Iris pigment epithelial cell (primary cell): ENCODE measurements at regions not wholly inside any gene's neighbourhood (a gene's known extent, or its start where the extent isn't known, plus 50 kb on each side); places are given as distances from the start of the nearest gene placed in this dataset.
"Not testable (repeated sequence)": the region's sequence is repeated elsewhere in the genome, so short reads cannot be mapped to it uniquely, and the experiment has no call there.

Experiments used
- DNase-seq: peaks from one replicate; pipeline ENCODE4 v3.0.0-alpha.2; 2011; ENCODE audit warnings: low read depth

DNA sequence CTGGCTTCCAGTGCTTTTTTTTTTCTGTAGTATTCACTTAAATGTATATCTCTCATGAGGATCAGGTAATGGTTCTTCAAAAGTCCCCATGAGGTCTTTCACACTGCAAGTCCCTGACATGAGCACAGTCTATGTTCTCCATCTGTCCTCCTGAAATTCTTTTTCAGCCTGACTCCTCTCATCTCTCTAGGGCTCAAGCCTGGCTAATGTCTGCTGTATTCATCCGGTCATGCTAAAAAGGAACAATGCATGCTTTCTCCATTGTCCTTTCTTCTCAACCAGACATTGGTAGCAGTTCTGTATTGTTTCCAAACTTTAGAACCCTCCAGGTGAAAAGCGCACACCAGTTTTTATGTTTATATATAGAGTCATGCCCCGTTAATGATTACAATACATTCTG lies 368.3 kb upstream of the OLFM3 start:
- no peak for DNase-seq

DNA sequence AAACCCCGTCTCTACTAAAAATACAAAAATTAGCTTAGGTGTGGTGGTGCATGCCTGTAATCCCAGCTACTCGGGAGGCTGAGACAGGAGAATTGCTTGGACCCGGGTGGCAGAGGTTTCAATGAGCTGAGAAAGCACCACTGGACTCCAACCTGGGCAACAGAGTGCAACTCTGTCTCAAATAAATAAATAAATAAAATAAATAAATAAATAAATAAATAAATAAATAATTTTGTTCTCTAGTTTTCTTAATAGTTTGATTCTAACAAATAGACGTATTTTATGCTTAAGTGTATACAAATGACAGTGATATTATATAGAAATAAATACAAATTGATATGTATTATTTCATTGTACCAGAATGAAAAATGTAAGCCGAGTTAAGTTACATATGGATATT lies 339.9 kb upstream of the OLFM3 start:
- no peak for DNase-seq

DNA sequence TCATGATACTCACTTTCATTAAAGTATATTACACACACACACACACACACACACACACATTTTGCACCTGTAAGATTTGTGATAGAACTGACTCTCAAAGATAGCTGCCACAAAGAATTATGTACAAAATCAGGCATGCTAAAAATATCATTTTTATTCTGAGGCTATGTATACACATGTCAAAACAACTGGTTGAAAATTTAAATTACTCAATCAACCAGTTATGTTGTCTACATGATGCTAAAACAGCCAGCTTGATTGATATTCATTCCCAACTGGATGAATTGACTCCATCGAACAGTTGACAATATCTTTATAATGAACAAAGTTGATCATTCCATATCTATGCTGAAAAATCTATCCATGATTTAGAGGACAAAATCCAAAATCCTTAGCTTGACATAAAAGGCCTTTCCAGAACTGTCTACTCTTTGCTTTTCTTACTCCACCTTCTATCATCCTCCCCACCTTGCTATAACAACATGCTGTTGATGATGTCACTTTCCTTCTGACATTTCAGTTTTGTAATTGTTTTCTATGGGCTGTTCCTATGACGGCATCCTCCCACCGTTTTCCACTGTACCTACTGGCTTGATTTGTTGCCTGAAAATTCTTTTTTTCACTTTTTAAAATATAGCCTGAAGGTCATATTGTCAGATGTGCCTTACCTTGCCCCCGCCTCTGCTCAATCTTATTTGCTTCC lies 321.5 kb upstream of the OLFM3 start:
- DNase-seq: no peak

DNA sequence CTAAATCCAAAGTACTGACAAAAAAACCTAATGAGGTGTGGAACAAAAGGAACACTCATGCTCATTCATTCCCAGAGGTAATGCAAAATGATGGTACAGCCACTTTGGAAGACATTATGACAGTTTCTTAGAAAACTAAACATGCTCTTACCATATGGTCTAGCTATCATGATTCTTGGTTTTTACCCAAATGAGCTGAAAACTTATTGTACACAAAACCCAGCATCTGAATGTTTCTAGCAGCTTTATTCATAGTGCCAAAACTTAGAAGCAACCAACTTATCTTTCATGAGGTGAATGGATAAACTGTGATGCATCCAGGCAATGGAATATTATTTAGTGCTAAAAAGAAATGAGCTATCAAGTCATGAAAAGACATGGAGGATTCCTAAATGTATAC lies 318.4 kb upstream of the OLFM3 start:
- DNase-seq: no peak

DNA sequence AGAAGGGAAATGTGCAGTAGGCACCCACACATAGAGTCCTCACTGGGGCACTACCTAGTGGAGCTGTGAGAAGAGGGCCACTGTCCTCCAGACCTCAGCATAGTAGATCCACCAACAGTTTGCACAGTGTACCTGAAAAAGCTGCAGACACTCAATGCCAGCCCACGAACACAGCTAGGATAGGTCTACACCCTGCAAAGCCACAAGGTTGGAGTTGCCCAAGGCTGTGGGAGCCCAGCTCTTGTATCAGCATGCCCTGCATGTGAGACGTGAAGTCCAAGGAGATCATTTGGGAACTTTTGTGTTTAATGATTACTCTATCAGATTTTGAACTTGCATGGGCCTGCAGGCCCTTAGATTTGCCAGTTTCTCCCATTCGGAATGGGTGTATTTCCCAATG lies 299.4 kb upstream of the OLFM3 start:
- DNase-seq: no peak

DNA sequence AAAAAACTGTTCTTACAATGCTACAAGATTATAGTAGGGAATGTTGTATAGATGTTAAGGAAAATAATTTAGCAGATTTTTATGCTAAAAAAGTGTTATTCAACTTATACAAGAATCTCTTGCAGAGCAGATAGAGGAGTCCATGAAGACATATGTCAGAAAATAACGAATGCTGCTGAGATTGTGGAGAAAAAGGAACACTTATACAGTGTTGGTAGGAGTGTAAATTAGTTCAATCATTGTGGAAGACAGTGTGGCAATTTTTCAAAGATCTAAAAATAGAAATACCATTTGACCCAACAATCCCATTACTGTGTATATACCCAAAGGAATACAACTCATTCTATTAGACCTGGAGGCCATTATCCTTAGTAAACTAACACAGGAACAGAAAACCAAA lies 286.2 kb upstream of the OLFM3 start:
- no peak for DNase-seq

DNA sequence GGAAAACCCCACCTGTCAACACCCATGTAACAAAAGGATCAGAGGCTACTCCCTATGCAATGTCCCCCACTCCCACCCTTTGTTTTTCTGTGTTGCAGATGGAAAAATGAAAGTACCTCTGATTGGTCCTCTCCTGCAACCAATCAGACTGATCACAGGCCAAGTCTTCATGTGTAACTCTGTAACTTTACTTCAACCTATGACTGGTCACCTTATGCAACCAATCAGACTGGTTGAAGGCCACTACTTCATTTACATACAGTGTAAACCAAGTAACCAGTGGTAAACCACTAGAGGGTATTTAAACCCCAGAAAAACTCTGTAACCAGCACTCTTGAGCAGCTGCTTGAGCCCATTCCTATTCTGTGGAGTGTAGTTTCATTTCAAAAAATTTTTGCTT lies 266.3 kb upstream of the OLFM3 start:
- DNase-seq: no peak

DNA sequence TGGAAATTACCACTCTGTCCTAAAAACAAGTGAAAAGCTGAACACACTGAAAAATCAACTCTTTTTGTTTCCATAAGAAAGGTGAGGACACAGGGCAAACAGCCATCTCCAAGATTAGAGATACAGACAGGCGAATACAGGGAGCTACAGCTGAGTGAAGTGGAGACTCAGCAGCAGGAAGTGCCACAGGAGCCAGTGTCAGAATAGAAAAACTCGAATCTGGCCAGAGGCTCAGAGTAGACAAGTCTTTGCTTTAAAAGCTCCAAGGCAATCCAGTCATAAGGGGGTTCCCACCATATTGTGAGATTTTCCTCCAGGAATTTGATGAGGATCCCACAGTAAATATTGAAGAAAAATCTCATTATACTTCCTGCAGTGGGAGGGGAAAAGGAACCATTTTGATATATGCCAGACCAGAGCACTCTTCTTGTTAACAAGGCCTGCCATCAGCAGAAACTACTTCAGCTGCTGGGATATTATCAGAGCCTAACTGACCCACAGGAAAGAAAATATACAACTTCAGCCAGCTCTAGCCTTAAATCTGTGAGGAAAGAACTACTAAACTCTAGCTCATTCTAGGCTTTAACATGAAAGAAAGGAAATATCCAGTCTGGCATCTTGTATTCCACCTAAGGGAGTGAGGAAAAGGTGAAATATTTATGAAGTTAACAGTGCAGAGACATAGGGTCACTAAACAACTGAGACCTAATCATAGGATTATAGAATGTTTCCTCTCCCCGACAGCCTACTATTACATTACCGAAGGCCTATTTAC lies 256.2 kb upstream of the OLFM3 start:
- no peak for DNase-seq

DNA sequence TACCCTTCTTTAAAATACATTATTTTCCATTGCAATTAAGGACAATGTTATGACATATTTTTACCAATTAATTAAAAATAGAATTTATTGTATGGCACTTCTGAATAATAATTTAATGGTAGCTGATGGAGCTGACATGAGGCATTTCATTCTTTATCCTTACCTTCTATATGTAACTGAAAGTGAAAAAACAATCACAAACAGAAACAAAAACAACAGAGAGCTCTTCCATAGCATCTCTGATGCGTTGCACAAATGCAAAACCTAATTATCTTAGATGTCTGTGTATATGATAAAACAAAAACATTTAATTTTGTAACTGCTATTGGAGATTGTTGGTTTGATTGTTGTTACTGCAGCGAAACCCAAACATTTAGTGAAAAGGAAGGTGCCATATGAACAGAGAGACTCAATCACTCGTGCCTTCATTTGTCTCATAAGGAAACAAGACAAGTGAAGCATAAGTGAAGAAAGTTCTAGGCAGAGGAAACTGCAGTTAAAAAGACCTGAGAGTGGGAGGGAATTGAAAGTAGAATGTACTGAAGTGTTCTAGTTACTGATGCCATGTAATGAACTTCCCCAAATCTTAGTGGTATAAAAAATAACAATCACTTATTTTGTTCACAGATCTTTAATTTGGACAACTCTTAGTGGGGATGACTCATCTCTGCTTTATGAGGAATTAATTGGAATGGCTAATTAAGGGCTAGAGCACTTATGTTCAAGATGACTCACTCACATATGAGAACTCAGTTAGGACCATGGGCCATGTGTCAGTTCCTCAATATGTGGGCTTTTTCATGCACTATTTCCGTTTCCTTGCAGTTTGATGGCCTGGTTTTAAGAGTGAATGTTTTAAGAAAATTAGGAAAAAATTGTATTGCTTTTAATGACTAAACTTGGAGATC lies 245.0 kb upstream of the OLFM3 start:
- no peak for DNase-seq

DNA sequence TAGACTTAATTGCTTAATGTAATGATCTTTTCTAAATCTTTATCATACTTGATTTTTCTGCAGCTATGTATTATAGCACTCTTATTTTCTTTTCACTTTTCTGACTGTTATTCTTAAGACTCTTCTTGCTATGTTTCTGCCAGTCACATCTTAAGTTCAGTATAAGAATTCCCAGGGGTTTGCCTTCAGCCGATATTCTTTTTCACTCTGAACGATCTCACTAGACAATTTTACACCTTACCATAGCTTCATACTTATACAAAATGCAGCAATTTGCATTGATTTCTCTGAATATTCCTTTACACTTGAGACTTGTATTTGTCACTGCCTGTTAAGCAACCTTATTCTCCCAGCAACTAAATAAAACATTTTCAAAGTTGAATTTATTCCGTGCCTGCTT lies 242.5 kb upstream of the OLFM3 start:
- DNase-seq: no peak

DNA sequence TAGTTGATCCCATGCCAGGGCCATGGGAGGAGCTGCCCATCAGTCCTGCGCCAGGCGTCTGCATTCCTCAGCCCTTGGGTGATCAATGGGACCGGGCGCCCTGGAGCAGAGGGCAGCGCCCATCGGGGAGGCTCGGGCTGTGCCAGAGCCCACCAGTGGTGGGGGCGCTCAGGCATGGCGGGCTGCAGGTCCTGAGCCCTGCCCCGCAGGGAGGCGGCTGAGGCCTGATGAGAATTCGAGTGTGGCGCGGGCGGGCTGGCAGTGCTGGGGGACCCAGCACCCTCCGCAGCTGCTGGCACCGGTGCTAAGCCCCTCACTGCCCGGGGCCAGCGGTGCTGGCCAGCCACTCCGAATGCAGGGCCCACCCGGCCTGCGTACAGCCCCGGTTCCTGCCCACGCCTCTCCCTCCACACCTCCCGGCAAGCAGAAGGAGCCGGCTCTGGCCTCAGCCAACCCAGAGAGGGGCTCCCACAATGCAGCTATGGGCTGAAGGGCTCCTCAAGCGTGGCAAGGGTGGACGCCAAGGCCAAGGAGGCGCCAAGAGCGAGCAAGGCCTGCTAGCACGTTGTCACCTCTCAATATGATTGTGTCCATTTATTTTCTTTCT lies 238.1 kb upstream of the OLFM3 start:
- DNase-seq: no peak

DNA sequence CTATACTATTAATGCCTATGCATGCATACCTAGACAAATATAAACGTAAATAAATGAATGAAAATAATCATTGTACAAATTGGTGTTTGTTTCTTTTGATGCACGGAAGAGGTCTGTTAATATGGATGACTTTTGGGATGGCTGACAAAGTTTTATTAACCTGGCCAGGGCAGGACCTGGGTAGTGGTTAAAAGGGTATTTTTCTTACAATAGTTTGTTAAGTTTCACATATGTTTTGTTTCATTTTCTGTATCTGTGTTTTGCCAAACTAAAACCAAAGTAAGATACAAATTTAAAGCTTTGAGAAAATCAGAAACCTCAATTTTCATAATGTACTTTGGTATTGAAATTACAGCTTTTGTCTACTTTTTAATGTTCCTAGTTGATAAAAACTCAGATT lies 222.7 kb upstream of the OLFM3 start:
- DNase-seq: no peak

DNA sequence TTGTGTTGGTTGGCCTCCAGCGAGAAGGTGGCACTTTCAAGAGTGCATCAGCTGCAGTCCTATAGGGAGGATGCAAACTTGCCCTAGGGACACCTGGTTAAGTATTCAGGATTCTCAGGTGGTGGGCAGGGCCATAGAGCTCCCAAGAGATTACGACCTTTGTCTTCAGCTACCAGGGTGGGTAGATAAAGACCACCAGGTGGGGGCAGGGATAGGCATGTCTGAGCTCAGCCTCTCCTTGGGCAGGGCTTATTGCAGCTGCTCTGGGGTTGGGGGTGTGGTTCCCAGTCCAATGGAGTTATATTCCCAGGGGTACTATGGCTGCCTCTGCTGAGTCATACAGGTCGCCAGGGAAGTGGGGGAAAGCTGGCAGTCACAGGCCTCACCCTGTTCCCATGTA lies 214.2 kb upstream of the OLFM3 start:
- not testable (repeated sequence) for DNase-seq

DNA sequence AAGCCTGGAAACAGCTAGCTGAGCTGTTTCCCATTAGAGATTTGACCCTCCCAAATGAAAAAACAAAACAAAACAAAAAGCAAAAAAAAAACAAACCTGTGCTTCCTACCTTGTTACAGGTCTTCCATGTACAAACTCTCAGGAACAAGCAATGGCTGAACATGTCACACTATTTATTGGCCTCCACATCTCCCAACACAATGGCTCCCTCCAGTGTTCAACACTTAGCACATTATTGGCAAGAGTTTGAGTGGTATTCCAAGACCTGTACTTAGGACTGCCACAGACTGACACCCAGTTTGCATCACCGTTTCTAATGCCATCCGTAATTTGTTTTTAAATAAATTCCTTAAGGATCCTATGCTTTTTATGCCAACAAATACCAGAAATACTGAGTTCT lies 195.0 kb upstream of the OLFM3 start:
- DNase-seq: peak; percentile 13

DNA sequence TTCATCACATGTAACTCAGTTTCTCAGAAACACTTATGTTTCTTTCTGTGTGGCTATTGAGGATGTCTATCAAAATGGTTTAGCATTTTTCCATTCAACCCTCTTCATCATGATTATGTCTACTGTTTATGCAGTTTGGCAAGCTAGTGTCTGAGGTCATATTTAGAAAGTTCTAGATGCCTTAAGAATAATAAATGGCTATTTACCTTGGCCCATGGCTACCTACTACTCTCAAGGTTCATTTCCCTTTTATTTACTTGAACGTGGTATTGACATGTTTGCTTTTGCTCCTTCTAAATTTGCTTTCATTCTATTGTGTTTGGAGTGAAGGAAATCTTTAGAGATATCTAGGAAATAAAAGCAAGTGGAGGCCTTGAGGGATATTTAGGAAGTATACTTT lies 193.7 kb upstream of the OLFM3 start:
- DNase-seq: no peak

DNA sequence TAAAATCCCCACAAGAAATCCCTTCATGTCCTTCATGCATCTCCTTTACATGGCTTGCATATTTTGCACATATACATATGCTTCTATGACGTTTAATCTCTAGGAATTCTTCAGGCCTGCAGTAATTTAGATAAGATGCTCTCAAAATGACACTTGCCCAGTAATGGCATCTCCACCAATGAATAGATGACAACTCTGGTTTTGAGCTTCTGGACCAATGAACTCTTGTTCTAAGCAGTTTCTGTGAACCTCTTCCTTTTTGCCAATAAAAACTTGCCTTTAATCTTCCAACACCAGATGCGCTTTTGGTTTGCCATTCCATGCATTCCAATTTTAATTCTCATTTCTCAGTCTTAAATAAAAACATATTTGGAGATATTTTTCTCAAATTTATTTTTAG lies 189.8 kb upstream of the OLFM3 start:
- no peak for DNase-seq

DNA sequence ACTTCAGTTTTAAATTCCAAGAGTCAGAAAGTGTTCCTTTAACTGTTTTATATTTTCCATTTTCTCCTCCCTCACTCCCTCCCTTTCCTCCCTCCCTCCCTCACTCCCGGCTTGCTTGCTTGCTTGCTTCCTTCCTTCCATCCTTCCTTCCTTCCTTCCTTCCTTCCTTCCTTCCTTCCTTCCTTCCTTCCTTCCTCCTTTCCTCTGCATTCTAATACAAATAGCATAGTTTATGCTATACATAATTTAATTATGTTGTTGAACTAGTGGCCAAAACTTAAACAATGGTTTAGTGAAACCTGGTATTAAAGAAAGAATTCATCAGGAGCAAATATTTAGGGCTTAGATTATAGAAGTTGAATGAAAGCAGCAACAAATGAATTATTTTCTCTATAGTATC lies 188.5 kb upstream of the OLFM3 start:
- DNase-seq: no peak

DNA sequence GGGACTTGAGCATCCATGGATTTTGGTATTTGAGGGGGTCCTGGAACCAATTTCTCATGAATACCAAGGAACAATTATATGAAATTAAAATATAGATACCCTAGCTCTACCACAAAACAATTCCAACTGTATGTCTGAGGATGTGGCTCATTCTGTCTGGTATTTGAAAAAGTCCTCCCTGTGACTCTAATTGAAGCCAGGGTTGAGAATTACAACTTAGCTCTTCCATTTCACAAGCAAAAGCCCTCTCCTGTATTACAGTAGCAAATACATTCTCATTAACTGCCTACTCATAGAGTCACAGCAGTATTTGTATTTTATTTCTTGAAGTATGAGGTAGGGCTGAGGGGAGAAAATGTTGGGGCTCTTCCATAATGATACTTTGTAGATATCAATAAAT lies 187.8 kb upstream of the OLFM3 start:
- DNase-seq: no peak

DNA sequence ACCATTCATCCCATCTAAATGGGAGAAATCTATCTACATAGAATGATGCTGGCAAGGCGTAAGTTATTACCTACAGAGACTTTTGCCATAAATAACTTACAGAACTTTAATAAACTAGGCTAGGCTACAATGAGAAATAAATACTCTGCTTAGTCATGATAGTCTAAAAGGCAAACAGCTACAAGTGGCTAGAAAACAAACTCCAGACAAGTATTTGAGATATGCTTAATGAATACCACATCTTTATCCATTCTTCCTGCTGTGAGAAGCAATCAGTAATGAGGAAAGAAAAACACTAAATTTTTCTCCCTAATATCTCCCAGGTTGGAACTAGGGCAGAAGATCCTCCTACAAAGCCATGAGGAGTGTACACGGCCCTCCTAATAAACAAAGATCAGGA lies 187.0 kb upstream of the OLFM3 start:
- no peak for DNase-seq

DNA sequence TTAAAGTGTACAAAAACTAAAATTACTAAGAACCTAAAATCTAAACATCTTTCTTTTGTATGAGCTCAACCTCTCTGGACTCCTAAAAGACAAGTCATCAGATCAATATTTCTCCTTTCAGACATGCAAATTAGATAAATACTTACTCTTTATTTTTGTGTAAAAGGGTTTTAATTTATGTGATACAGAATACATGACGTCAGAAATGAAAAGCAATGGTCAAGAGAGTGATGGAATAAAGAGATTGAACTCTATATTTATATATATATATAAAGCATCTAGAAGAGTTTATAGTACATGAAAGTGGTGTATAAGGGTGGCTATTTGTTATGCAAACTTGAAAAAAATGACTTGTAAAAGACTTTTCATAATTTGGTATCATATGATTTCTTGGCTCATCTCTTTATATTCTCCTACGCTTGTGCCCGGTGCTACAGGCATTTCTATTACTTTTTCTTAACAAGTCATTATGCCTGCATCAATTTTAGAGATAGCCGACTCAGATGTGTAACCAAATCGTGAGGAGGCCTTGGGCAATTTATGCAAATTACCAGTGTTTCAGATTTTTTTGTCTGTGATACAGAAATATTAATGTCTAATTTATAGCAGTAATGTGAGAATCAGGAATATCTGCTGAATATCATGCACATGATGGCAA lies 186.0 kb upstream of the OLFM3 start:
- no peak for DNase-seq

DNA sequence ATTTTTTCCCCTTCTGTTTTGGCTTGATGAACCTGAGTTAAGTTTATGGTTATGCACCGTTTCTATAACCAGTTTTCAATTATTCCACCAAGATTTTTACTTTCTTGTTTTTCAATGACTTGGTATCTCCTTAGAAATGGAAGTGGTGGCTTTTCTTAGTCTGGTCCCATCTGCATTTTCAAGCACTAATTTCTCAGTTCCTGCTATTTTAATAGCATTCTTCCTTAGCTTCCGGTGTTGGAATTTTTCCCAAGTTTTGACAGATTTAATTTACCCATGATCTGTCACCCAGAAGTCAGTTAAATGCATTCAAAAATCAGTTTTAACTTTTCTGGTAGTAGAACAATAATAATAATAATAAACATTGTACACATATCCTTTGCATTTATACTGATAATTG lies 184.6 kb upstream of the OLFM3 start:
- DNase-seq: no peak

DNA sequence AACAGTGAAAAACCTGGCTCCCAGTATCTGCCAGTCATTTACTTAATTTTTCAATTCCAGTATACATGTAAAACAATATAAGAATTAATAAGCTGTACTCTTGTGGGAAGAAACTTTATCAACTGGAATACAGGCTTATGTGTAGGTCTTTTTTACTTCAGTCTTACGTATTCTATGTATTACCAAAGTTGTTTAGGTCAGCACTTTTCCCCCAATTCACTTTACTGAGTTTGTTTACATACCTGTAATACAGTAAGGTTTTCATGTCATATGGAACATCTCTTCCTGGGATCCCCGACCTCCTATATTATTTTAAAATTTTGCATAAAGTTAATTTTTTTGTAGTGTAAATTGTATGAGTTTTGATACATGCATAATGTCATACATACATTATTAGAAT lies 181.8 kb upstream of the OLFM3 start:
- DNase-seq: no peak
